NCI-H1092 (cell line): ENCODE measurements at regions not wholly inside any gene's neighbourhood (a gene's known extent, or its start where the extent isn't known, plus 50 kb on each side); places are given as distances from the start of the nearest gene placed in this dataset.

Experiments
- DNase-seq: peaks from one replicate; lab custom pipeline; 2025; lab: John Stamatoyannopoulos, UW

DNA sequence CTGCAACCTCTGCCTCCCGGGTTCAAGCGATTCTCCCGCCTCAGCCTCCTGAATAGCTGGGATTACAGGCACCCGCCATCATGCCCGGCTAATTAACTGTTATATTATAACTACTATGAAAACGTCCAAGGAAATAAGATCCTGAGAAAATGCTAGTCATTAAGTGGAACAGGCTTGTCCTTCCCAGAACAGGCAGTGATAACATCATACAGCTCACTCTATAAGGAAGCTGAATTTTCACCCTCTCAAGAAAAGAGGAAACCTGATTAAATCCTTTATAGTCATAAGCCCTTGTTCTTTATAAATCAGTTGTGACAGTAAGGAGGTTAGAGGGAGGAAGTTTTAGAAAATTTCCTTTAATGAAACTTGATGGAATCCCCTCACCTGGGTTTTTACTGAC lies 163.9 kb upstream of the CLINT1 start:
- no peak for DNase-seq

DNA sequence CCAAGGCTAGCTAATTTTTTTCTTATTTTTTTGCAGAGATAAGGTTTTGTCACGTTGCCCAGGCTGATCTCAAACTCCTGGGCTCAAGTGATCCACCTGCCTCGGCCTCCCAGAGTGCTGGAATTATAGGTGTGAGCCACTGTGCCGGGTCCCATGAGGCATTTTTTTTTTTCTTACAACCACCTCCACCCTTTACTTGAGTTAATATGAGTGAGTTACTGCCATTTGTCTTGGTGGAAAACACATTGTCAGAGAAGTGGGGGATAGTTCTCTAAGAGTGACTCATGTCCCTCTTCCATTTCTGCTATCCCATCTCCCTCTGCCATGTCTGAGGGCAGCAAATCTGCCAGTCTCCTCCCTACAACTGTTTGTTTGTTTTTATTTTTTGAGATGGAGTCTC lies 163.4 kb upstream of the CLINT1 start:
- DNase-seq, result no peak

DNA sequence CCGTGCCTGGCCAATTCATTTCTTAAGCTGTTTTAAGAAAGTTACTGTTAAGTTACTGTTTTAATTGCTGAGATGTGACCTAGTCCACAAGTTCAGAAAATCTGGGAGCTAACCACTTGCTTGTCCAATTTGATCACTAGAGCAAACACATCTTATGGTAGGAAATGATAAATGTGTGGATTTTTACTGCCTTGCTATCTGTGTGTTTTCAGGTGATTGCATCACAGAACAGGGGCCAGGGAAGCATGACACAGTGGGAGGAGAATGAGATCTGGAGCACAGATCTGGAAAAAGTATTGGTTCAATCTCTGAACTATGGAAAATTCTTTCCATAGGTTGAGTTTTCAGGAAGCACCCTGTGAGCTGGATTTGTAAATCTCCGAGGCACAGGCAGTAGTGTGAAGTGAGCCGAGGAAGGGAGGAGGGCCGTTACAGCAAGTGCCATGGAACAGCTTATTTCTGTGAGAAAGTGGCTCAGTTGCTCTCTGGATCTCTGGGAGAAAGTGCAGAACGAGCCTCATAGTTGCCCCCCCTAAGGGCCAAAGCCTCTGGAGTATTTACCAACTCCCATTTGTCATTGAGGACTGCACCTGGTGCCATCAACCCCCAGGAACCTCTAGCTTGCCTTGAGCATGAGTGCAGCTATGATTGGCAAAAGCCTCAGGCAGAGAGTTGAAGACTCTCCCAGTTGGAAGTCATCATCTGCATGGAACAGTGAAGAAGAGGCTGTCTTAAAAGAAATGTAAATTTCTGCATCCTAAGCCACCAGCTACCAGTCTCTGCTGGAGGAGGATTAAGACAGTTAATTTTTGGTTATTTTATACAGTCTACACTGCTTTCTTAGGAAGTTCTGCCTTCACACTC lies 161.8 kb upstream of the CLINT1 start:
- no peak for DNase-seq

DNA sequence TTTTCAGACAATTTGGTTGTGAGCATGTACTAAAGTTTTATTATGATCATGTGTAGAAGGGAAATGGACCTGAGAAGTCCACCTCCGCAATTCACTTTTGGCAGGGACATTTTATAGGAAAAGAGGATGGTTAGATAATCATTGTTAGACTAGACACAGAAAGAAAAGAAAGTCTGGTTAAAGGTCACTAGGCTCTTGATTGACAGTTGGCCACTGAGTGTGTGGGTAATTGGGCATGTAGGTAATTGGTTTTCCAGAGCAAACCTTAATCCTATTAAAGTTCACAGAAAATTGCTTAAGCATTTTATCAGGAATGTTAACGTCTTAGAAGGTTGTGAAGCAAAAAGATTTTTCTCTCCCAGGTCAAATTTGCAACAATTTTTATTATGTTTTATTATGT lies 158.5 kb upstream of the CLINT1 start:
- DNase-seq, result no peak

DNA sequence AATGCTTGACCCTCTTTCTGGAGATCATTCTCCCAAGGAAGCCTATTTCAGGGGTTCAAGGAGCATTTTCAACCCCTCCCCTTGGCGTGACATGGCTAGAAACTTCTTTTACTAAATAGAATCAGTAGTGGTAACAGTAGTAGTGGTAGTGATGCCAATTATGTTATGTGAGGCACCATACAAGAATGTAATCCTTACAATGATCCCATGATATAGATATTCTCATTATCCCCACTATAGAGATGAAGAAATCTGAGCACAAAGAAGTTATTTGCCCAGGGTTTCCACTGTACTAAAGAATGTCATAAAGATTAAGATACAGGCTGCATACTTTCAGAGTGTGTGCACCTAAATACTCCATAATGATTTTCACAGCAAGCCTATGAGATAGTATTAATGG lies 155.4 kb upstream of the CLINT1 start:
- DNase-seq, result no peak

DNA sequence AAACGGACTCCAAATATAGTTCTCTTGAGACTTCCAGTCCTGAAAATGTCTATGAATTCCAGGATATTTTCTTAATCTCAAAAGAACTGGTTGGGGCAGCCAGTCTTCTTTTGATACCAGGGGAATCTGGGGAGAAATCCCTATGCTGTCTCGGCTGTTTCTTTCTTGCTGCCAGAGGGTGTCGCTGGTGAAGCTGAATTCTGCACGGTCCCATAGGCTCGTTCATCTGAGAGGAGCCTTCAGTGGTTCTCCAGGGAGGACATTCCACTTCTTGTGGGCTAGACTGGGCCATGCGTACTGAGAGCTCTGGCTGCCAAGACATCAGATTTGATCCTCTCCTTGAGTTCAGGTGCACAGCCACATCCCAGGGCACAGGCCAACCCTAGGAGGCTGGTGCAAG lies 155.0 kb upstream of the CLINT1 start:
- no peak for DNase-seq

DNA sequence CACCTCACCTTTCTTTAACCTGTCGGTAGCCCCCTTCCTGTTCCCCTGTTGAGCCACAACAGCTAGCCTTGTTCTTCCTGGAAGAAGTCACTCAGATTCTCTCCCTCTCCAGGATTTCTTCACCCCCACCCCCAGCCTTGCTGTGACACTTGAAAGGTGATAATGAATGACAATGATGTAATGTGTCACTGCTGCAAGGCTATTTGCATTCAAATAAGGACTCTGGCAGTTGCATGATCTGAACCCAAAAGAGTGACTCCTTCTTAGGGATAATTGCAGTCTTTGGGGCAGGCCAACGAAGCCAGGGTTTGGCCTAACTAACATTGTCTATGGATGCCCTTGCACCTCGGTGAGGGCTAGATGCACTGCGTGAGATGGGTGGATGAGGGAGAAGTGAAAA lies 154.4 kb upstream of the CLINT1 start:
- no peak for DNase-seq

DNA sequence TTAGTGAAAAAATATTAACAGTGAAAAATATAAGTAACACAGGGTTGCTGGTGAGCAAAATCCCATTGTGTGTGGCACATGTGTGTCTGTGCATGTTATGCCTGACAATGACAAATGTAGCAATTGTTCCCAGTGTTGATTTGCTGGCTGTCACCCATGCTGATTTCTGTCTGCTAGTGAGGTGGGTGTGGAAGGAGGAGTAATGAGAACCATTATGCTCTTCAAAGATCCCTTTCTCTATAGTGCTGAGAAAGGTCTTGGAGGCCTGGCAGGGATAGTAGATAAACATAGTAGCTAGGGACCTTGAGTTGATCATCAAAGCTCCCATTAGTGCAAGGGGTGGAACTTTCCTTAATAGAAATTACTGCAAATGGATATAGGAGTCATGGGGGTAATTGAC lies 152.5 kb upstream of the CLINT1 start:
- no peak for DNase-seq

DNA sequence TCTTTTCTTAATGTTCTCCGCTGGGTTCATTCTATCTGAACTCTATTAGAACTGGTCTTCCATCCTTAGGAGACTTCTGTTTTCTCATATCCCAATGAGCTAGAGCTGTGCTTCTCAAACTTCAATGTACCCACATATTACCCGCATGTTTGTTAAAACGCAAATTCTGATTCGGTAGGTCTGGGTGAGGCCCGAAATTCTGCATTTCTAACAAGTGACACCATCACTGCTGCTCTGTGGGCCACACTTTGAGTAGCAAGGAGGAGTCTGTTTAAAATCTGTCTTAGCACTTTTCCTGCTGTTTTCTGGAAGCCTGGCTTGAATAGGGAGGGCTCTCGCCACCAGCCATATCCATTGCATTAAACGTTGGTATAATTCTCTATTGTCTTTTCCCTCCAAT lies 151.9 kb upstream of the CLINT1 start:
- DNase-seq, result no peak

DNA sequence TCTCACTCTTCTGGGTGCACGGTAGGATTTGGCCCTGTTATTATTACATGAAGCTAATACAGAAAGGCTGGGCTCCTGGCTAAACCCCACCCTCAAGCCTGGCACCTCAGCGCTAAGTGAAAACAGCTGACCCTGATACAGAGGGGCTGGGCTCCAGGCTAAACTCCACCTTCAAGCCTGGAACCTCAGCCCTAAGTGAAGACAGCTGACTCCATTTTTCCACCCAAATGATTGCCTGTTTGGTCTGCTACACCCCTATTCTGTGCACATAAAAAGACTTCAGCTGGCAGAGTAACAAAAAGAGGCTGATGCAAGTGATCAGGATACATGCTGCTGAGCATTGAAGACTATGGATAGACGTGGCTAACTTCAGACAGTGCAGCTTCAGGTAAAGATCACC lies 148.4 kb upstream of the CLINT1 start:
- no peak for DNase-seq

DNA sequence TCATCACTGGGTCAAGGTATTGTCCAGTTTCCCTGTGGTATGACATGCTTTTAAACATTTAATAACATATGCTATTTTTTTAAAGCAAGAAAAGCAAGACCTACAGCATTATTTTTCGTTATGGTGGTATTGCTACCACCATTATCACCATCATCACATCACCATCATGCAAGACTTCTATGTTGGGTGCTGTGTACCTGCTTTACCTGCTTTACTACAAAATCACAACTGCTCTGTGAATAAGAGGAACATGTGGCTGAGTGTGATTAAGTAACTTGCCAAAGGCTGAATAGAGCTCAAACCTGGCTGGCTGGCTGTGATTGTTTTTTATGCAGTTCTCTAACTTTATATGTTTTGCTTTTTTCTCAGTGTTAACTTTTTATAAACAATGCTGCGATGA lies 140.8 kb upstream of the CLINT1 start:
- no peak for DNase-seq

DNA sequence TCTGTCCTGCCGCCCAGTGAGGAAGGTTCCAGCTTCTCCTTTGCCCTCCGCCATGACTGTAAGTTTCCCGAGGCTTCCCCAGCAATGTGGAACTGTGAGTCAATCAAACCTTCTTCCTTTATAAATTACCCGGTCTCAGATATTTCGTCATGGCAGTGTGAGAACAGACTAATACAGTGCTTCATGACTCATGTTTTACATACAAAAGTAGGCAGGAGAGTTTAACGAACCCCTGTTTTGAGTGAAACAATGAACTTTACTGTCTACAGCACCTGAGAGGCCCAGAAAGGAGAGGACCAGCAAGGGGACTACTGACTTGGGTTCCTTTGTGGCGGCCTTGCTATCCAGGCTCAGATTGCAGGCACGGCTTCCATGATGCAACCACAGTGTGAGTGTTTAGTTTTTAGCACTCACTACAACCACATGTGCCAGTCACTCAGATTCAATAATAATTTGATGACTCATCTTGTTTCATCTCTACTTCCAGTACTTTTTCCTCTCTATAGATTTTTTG lies 139.1 kb upstream of the CLINT1 start:
- no peak for DNase-seq

DNA sequence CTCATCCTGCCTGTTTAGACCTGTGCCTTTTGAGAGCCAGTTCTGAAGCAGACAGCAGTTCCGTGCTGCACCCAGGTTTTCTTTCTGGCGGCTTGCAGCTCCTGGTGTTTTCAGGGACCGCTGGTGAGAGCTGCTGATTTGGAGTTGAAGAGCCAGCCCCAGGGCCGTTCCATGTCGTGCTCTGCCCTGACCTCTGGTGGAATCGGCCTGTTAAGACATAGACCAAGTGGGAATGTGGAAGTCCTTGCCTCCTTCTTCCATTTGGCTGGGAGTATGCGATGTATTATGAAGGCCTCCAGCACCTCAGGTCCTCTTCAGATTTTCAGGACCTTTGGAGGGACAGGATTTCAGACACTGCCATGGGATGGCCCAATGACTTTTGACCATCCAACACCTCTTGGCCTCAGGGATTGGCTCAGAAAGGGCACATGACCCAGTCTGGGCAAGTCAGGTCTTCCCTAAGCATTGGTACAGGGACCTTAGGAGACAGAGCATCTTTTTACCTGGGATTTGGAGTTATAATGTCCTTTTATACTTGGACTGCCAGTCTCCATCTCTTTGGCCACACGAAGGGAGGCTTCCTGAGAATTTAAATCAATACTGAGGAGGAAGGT lies 136.1 kb upstream of the CLINT1 start:
- DNase-seq, result peak; percentile 43

DNA sequence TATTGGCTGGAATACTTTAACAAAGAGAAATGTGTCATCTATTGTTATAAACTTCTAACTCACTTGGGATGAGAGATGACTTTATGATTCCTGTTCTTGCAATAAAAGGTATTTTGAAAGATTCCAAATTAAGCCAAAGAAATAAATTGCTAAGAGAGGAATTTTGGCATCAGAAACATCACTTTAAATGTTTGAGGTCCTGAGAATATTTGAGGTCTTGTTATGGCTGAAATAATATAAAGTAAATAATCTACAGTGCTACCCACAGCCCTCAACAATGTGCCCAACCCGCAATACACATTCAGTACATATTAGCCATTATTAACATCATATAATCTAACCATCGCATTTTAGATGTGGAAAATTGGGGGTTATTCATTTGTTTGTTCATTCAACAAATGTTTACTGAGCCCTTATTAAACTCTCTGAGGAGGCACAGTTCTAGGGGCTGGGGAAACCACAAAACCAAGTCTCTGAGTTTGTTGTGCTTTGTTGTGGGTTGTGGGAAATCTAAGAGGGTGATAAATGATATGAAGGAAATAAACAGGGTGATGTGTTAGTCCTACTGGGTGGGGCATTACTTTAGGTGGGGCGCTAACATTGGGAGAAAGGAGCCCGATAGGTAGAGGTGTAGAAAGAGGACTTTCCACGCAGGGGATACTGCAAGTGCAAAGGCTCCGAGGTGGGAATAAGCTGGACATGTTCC lies 135.2 kb upstream of the CLINT1 start:
- no peak for DNase-seq

DNA sequence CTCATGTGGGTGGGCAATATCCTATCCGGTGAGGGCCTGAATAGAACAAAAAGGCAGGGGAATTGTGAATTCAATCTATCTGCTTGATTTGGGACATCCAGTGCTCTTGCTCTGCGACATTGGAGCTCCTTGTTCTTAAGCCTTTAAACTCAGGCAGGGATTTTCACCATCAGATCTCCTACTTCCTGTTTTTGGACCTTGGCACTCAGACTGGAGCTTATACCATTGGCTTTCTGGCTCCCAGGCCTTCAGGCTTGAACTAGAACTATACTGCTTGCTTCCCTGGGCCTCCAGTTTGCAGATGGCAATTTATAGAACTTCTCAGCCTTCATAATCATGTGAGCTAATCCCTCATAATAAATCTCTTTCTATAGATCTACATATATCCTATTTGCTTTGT lies 134.3 kb upstream of the CLINT1 start:
- no peak for DNase-seq

DNA sequence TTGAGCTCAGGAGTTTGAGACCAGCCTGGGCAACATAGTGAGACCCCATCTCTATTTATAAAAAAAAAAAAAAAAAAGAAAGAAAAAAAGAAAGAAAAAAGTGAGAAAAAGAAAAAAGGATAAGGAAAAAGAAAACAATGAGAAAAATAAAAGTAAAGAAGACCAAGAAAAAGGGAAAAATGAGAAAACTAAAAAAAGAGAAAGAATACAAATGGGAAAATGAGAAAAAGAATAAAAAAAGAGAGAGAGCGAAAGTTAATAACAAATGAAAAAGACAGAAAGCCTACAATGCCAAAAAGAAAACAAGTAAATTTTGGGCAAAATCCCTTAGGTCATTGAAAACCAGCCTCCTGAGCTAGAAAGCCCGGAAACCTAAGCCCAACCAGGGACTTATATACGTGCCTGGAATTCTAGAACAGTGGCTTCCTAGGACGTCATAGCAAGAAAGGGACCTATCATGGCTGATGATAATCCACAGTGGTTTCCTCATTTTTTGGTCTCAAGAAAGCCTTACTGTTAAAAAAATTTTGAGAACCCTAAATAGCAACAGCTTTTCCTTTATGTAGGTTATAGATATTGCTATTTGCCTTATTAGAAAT lies 131.7 kb upstream of the CLINT1 start:
- DNase-seq, result no peak

DNA sequence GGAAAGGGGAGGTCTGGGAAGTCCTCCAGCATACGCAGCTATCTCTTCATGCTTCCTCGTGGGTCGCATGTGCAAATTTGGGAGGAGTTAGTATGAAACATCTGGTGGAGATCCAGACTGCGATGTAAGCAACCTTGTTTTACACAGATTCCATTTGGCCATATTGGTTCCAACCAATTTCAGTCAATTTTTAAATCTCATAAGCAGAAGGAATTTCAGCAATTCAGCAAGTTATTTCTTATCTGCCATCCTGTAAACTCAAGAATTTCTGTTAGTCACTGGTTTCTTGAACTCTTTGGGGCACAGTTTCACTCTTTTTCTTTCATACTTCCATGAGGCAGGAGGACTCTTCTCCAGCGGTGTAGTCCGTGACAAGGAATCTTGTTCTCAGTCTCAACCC lies 130.4 kb upstream of the CLINT1 start:
- DNase-seq, result no peak

DNA sequence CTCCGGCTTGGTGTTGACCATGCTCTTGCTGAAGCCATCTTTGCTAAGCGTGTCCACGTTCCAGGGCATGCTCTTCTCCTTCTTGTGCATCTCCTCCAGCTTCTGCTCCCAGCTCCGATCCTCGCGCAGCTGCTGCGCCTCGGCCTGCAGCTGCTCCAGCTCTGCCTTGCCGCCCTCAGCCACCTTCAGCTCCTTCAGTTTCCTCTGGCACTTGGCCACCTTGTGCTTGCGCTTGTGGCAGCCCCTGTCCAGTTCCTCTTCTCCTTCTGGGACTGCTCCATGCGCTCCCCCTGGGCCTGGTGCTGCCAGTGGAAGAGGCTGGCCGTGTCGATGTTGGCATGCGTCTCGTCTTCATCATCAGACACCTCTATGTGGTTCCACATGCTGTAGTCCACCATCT lies 128.3 kb upstream of the CLINT1 start:
- no peak for DNase-seq

DNA sequence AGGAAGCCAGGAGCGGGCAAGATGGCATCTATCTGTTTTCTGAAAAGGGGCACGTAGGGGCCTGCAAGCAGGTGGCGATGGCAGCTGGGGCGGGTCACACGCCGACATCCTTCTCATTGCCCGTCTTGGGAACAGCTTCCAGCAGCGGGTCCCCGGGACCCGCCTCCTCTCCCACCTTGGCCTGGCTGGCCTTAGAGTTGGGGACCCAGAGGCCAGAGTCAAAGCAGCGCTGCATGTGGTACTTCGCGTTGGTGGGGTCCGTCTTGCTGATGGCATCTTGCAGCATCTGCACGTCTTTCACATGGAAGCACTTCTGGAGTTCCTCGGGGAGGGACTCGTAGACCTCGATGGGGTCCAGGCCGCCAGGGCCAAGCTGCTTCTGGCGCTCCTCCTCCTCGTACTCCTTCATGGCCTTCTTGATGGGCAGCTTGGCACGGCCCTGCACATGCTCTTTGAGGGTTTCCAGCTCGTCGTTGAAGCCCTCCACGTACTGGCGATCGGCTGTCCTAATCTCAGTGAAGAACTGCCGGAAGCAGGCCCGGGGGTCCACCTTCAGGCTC lies 127.6 kb upstream of the CLINT1 start:
- DNase-seq, result no peak

DNA sequence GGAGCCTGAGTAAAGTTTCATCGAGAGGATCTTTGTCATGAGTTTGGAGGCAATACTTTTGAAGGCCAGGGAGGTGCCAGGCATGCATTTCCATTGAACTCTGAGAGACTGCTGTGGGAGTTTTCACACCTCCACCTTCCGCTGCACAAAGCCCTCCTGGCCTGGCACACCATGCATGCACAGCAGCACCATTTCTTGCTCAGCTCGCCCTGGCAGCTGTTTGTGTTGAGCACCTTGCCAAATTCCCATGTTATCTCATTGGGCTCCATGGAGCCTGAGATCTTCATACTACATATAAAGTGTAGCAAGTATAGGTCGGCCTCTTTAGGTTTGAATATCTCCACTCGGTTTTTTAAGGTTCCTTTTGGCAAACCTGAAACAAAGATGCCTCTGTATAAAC lies 125.7 kb upstream of the CLINT1 start:
- no peak for DNase-seq

DNA sequence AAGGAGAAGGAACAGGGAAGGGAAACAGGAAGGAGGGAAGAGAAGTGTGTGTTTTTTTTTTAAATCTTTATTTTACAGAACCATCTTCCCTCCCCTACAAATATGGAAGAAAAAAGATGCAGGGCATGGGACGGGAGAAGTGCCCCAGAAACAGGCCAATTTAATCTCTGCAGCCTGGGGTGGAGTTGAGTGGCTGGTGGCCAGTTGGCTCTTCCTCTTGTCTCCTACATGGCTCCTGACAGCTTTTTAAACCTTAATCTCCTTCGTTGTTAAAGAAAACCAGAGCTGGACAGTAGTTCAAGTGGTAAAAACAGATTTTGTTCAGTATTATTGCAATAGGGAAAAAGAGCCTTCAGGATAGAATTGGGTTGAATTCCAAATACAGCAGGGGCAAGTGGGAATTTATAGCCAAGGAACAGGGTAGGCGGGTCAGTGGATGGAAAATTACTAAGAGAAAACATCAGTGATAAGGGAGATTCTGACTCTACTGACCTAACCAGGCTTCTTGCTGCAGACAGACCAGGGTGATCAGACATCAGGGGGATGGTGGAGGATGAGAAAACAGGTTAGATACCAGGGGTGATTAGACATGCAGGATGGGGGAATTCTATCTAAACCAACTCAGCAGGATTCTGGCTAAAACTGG lies 125.1 kb upstream of the CLINT1 start:
- no peak for DNase-seq

DNA sequence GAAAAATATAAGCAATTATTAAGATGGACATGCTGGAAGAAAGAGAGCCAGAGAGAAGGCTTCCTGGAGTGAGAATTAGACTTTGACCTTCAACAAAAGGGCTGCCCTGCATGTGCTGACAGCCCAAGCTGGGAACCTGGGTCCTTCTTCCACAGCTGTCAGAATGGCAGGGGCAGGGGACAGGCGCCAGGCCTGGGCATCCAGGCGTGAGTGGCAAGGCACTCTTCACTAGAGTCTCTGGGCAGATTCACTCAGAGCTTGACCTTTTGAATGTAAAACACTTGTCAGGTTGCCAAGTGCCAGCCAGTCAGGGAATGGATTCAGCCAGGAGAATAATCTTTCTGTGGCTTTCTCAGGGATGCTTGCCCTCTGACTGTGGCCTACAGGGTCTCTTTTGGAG lies 119.1 kb upstream of the CLINT1 start:
- DNase-seq, result no peak
